Uterus (tissue), 2 donors: ENCODE measurements at regions not wholly inside any gene's neighbourhood (a gene's known extent, or its start where the extent isn't known, plus 50 kb on each side); places are given as distances from the start of the nearest gene placed in this dataset.

ENCODE experiments used
- POLR2A ChIP-seq, 2 donors: fragments of 450-650 bp; IDR thresholded peaks; one replicate each; pipeline ENCODE4 v1.6.1; 2016; ENCODE audit warnings: antibody characterized with exemption in 2 of 2, mild to moderate bottlenecking in 1 of 2, moderate library complexity in 1 of 2
- TF ChIP-seq, protein P1 (sequence below), 4 experiments: fragments of 200-600 bp in 2 of 4; fragments of 450-650 bp in 2 of 4; sonication (generic) in 2 of 4; IDR thresholded peaks; one replicate each; pipeline ENCODE4 v1.5.1; 2016 to 2019; ENCODE audit warnings: antibody characterized with exemption in 4 of 4, mild to moderate bottlenecking in 2 of 4, moderate library complexity in 1 of 4

DNA sequence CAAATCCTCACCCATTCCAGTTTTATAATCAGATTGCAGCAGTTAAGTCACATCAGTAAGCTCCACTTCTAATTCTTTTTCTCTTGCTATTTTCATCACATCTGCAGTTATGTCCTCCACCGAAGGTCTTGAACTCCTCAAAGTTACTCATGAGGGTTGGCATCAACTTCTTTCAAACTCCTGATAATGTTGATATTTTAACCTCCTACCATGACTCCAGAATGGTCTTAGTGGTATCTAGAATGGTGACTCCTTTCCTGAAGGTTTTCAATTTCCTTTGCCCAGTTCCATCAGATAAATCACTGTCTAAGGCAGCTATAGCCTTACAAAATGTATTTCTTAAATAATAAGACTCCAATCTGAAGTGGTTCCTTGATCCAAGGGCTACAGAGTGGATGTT, 53.8 kb upstream of the EDIL3 start:
- no peak for TF ChIP-seq POLR2A (IDR thresholded peaks at IDR 0.05)
- TF ChIP-seq, protein P1, sequence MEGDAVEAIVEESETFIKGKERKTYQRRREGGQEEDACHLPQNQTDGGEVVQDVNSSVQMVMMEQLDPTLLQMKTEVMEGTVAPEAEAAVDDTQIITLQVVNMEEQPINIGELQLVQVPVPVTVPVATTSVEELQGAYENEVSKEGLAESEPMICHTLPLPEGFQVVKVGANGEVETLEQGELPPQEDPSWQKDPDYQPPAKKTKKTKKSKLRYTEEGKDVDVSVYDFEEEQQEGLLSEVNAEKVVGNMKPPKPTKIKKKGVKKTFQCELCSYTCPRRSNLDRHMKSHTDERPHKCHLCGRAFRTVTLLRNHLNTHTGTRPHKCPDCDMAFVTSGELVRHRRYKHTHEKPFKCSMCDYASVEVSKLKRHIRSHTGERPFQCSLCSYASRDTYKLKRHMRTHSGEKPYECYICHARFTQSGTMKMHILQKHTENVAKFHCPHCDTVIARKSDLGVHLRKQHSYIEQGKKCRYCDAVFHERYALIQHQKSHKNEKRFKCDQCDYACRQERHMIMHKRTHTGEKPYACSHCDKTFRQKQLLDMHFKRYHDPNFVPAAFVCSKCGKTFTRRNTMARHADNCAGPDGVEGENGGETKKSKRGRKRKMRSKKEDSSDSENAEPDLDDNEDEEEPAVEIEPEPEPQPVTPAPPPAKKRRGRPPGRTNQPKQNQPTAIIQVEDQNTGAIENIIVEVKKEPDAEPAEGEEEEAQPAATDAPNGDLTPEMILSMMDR (IDR thresholded peaks at IDR 0.05) = no peak
